HG03378 (cell line): ENCODE measurements at regions not wholly inside any gene's neighbourhood (a gene's known extent, or its start where the extent isn't known, plus 50 kb on each side); places are given as distances from the start of the nearest gene placed in this dataset.
"Not testable (repeated sequence)": the region's sequence is repeated elsewhere in the genome, so short reads cannot be mapped to it uniquely, and the experiment has no call there.

Source experiments
- ATAC-seq: cut with Tn5 transposase; IDR thresholded peaks from one replicate; pipeline ENCODE4 v1.9.1; 2021; ENCODE audit warnings: mild to moderate bottlenecking, moderate library complexity; ENCODE audit not compliant: unreplicated experiment

DNA sequence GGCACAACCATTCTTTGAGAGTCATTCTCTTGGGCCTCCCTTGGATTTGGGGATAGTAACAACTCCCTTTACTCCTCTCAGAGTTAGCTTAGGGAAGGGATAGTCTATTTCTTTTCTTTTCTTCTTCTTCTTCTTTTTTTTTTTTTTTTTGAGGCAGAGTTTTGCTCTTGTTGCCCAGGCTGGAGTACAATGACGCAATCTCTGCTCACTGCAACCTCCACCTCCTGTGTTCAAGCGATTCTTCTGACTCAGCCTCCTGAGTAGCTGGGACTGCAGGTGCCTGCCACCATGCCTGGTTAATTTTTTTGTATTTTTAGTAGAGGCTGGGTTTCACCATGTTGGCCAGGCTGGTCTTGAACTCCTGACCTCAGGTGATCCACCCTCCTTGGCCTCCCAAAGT lies 465.8 kb downstream of the PLCL1 start:
- ATAC-seq: not testable (repeated sequence)

DNA sequence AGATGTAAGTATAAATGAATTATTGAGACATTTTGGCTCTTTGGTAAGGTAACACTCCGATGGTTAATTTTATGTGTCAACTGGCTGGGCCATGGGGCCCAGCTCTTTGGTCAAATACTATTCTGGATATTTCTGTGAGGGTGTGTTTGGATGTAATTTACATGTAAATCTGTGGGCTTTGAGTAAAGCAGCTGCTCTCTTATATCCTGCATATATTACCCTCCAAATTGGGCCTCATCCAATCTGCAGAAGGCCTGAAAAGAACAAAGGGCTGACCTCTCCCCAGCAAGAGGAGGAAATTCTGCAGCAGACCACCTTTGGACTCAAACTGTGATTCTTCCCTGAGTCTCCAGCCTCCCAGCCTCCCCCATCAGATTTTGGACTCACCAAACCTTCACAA lies 464.1 kb downstream of the PLCL1 start:
- ATAC-seq: no peak

DNA sequence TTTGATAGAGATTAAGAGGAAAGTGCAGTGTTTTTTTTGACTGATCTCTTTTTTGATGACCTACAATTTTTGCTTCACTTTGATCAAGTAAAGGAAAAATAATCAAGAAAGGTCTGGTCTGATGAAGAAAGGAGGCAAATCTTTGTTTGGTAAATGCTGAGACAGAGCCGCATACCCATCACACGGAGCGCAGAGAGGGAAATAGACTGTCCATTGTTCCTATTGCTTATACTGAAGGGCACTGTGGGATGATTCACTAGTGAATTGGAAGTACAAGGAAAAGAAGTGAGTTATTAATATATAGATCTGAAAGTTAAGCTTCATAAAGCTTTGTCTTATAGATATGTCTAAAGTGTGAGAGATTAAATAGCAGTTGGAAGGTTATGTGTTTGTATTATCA lies 455.1 kb downstream of the PLCL1 start:
- ATAC-seq: no peak

DNA sequence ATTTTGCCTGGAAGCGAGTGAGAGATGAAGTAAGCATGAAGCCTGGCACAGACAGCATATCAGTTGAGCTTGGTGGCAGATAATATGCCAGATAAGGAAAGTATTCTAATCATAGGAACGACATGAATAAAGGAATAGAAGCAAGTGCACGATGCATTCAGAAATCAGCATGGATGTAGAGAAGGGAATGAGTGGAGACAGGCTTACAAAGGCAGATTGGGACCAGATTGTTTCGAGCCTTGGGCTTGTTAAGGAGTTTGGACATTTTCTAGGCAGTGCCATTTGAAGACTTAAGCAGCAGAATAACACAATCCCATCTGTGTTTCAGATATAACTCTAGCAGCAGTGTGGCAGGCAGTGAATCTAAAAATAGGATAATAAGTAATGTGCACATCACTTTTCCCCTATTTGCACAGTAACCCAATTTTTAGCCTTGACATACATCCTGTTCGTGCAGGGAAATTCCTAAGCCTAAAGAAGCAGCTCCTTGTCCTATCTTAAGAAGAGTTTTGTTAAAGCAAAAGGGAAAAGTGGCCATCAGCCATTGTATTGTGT lies 450.2 kb downstream of the PLCL1 start:
- ATAC-seq: no peak

DNA sequence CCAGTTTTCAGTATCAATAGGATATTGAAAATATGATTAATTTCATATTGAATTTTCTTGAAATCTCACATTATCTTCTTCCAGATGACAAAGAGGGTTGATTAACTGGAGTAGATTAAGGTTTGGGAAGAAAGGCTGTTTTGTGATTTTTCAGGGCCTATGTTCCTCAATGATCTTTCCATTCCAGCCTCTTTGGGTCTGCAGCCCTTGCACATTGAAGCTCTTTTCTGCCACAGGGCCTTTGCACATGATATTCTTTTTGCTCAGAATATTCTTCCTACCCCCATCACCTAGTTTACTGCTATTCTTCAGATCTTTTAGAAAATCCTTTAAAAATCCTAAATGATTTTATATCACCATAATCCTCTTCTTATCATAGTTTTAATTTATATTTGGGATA lies 449.6 kb downstream of the PLCL1 start:
- ATAC-seq: no peak

DNA sequence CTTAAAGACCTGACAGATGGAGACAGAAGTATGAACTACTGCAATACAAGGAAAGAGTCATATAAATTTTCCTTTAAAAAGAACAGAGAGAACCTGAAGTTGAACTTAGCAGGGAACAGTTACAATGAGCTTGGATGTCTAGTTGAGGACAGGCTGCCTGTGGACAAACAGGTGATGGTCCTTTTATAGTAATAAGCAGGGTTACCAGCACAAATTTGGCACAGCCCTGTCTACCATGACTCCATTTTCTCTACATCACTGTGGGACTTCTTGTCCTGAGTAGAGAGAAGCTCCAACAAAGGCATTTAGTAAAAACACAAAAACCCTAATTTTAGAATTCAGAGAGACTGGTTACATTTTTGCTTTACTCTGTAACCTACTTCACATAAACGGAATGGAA lies 448.1 kb downstream of the PLCL1 start:
- no peak for ATAC-seq

DNA sequence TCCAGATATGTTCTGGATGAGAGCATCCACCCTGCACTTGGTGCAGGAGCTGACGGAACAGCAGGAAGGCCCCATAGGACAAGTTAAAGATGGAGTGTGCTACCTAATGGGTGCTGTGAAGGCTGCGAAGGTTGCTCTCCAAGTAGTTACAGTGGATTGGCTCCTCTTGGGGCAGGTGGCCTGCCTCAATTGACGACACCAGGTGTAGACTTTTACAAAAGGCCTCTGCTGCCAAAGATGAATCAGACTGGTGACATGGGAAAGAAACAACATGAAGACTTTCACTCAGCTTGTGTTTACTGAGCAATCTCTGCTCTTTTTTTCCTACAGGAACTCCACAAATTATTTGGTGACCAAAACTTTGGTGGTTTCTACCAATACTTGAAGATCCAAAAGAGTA lies 437.7 kb downstream of the PLCL1 start:
- ATAC-seq: no peak

DNA sequence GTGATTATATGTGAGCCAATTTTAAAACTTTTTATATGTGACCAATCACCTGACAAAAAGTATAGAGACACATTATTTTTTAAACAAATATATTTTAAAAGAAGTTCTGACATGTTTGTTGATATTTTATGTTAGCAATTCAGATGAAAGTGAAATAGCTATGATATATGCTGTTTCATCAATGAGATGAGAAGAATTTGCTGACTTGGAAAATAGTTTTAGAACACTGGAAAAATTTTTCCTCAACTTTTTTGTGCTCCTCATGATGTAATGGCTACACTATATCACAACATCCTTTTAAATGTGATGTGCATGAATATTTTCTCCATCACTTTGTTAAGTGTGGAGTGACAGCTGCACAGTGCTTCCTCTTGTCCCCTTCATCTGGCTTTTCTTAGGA lies 434.0 kb downstream of the PLCL1 start:
- ATAC-seq: no peak

DNA sequence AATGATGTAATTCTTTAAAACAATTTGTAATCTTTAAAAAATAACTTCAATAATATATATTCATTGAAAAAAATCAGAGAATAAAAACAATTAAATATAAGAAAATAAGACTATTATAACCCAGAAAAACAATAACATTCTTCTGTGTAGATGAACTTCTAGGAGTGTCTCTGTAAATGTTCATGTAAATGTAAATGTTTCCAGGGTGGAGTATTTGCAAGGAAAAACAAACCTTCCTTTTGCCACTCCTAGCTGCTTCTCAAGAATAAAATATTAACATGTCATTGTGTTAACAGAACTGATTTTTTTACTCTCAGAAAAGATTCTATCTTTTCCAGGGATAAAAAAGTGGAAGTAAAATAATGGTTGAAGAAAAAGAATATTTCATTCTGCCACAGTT lies 431.9 kb downstream of the PLCL1 start:
- ATAC-seq: no peak

DNA sequence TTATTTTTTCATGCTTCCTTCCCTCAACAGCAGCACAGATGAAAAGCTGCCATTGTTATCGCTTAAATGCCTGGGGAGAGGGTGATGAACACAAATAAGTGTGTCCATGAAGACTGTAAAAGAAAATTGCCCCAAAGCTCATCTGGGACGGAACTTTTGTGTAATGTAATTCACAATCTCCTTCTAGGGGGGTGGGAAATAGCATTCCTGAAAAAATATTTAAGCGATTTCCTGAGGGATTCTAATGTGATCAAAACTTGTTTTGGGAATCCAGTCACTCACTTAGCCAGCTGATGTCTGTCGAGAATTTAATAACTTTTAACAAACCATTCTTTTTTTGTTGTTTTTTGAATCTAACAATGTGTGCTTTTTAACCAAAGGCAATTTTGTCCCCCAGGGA lies 427.9 kb downstream of the PLCL1 start:
- ATAC-seq: no peak

DNA sequence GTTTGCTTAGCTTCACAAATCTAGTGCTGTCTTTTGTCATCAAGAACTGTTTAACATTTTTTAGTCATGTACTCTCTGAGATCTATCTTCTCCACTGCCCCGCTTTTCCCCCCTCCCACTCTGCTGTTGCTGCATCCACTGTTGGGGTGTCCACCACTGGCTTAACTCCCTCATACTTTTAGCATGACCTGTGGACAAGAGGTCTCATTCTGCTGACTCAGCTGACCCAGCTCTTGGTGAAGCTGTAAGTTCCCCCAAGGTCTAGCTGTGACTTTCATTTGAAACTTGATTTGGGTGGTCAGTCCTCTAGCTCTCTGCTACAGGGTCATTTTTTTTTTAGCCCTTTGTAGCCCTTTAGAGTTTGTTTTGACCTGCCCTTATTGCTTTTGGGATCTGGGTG lies 427.2 kb downstream of the PLCL1 start:
- ATAC-seq: no peak

DNA sequence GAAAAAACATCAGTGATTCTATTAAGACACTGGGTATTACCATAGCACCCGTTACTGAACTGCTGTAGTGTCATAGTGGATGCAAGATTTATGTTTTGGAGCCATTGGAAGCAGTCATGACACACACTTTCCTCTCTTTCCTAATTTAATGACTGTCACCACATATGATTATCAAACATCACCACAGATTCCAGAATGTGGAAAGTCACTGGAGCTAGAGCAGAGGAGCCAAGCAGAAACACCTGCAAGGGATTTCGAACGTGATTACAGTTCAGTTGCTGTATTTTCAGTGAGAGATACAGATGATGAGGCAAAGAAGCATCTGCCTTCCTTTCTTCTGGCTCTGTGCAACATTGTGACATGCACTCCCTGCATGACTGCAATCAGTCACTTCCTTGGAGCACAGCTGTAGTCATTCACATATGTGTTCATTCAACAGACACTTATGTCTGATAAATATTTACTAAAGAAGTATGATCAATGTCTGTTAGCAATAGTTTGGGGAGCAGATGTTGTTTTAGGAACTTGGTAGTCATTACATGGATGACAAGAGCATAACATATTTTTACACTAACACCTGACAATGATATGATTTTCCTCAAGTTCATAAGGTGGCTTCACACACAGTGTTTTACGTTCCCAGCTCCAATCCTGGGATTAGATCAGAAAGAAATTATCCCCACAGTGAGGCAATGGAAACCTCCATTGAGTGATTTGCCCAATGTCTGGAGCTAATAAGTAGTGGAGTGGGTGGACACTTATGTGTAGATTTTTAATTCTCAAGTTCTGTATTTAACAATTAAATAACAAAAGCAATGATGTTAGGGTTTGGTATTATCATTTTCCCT lies 416.6 kb downstream of the PLCL1 start:
- ATAC-seq: no peak

DNA sequence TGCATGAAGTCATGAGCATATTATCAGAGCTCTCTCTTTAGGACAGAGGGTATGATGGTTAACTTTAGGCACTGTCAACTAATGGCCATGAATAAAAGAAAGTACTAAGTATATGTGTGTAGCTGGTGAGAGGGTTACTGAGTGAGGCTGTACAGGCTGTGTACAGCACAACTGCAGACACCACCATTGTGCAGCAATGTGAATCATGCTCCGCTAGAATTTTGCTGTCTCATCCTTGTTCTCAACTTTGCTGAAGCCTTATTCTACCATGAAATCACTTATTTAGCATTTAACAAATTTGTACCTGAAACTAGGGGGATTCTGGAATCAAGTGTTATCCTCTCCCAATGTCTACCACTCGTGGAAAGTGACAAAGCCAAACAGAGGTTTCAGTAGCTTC lies 414.9 kb downstream of the PLCL1 start:
- no peak for ATAC-seq

DNA sequence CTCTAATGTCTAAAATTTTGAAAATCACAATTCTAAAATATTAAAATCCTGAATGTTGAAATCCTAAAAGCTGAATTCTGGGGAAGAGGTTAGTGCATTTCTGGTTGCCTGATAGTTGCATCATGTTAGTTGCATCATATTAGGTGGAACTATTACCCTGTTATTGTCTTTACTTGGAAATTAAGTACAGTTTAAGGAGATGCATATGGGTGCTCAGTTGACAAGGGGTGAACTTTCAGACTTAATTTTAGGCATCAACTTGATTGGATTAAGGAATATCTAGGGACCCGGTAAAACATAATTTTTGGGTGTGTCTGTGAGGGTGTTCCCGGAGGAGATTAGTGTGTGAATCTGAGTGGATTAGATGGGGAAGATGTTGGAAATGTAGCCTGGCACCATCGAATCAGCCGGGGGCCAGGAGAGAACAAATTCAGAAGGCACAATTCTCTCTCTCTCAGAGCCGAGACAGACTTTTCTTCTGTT lies 409.8 kb downstream of the PLCL1 start:
- no peak for ATAC-seq

DNA sequence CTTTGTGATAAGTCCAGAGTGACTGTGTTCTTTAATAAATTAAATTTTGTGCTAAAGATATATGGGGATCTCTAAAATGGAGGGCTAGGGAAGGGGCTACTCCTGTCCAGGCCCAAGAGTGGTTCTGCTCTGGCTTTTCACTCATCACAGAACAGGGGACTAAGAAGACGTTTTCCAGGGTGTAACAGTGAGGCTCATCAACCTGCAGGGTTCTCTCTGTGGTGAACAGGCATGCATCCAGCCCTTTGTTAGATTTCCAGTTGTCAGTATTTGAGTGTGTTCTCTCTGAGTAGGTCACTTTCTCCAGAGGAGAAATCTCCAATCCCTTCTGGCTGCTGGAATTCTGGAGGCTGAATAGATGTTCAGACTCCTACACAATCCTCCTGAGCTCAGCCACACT lies 408.9 kb downstream of the PLCL1 start:
- ATAC-seq: no peak

DNA sequence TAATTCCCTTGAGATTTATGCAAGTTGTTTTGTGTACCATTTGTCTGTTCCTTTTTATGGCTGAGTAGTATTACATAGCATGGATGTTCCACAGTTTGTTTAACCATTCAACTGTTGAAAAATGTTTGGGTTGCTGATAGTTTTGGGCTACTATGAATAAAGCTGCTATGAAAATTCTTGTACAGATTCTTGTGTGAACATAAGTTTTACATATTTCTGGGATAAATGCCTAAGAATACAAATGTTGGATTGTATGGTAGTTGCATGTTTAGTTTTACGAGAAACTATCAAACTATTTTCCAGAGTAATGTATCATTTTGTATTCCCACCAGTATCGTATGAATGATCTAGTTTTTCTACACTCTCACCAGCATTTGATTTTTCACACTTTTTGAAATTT lies 407.3 kb downstream of the PLCL1 start:
- ATAC-seq: no peak

DNA sequence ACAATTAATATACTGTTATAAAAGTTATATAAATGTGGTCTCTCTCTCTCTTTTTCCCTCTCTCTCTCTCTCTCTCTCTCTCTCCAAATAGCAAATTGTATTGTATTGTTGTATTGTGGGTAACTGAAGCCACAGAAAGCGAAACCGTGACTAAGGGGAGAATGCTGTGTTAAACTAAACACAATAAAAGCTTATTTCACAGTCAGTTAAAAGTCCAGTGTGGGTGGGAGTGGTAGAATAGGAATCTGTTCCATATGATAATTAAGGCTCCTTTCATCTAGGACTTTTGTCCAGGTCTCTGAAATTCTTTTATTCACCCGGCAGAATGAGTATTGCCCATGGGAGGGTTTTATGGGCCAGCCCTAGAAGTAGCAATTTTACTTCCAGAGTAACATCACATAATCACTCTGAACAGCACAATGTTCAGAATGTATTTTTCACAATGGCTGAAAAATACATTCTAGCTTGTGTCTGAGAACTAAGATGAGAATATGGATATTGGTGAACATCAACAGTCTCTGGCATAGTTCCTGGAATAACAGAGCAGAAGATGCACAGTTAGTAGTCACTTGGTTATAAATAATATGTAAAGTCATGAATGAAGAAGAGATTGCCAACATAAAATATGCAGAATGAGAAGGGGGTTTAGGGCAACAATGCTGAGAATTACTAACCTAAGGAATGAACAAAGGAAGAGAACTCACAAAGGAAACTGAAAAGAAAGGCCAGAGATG lies 399.1 kb downstream of the PLCL1 start:
- ATAC-seq: no peak
